GM12878 (cell line): ENCODE measurements at regions not wholly inside any gene's neighbourhood (a gene's known extent, or its start where the extent isn't known, plus 50 kb on each side); places are given as distances from the start of the nearest gene placed in this dataset.

Experiments
- ATAC-seq: fragments of 200-7000 bp; cut with Tn5 transposase; 3 replicates; pipeline ENCODE4 v1.9.1; 2020; ENCODE audit warnings: mild to moderate bottlenecking, moderate library complexity
- BruUV-seq: library from RNA; stranded (reverse); fragments of 400-500 nt; replicated peaks from 2 replicates; lab custom pipeline; 2021; lab: Mats Ljungman, UMichigan
- CTCF ChIA-PET: fragments of 300-600 bp; sonication (Branson Sonifier 250); formaldehyde crosslinking; extraction: SDS; loops from one replicate; lab custom pipeline; 2021; ENCODE audit warnings: inconsistent platforms; lab: Yijun Ruan, JAX
- POLR2A ChIA-PET: fragments of 350-600 bp; formaldehyde crosslinking; extraction: SDS; loops from one replicate; lab custom pipeline; 2021; ENCODE audit warnings: inconsistent platforms; lab: Charles Lee
- RAD21 ChIA-PET: fragments of 300-600 bp; sonication (Branson Sonifier 250); formaldehyde crosslinking; loops from one replicate; lab custom pipeline; 2023; ENCODE audit warnings: antibody characterized with exemption; ENCODE audit not compliant: unreplicated experiment; lab: Charles Lee
- SMC1A ChIA-PET: fragments of 300-600 bp; sonication (Branson Sonifier 250); formaldehyde crosslinking; loops from one replicate; lab custom pipeline; 2023; ENCODE audit not compliant: unreplicated experiment, uncharacterized antibody; lab: Charles Lee
- DNase-seq: peaks from one replicate; pipeline ENCODE4 v3.0.0-alpha.2; 2011; ENCODE audit warnings: low read depth, low spot score
- FAIRE-seq: peaks from 3 replicates; lab custom pipeline; 2011; peaks lifted over from hg19 to GRCh38; lab: Jason Lieb, UNC
- H2AFZ ChIP-seq: 2 replicates; pipeline ENCODE4 v1.6.0; 2011; ENCODE audit warnings: low read depth, low read length, control low read depth; ENCODE audit not compliant: control insufficient read depth
- H3K27ac ChIP-seq: 2 replicates; pipeline ENCODE4 v1.5.1; 2011; ENCODE audit warnings: control low read depth; ENCODE audit not compliant: control insufficient read depth, insufficient read depth
- H3K27me3 ChIP-seq, 2 experiments: replicated peaks in 1 of 2; 2 replicates each; pipeline versions ENCODE4 v1.6.0 to v1.6.1; 2011; ENCODE audit warnings: low read length in 1 of 2; ENCODE audit not compliant: control insufficient read depth in 2 of 2, insufficient read depth in 2 of 2
- H3K36me3 ChIP-seq, 2 experiments: 2 replicates each; pipeline ENCODE4 v1.5.1; 2011; ENCODE audit warnings: low read length in 1 of 2; ENCODE audit not compliant: control insufficient read depth in 2 of 2, insufficient read depth in 2 of 2
- H3K4me1 ChIP-seq: 2 replicates; pipeline ENCODE4 v1.6.1; 2011; ENCODE audit warnings: mild to moderate bottlenecking, low read length, moderate library complexity, mixed read lengths; ENCODE audit not compliant: control insufficient read depth, insufficient read depth
- H3K4me2 ChIP-seq: 2 replicates; pipeline ENCODE4 v1.6.0; 2011; ENCODE audit warnings: control low read depth; ENCODE audit not compliant: control insufficient read depth, insufficient read depth
- H3K4me3 ChIP-seq: fragments of 200-600 bp; sonication (generic); 2 replicates; pipeline ENCODE4 v1.5.1; 2016
- H3K79me2 ChIP-seq: 2 replicates; pipeline ENCODE4 v1.6.0; 2011; ENCODE audit warnings: low read length; ENCODE audit not compliant: control insufficient read depth, insufficient read depth
- H3K9ac ChIP-seq: 2 replicates; pipeline ENCODE4 v1.8.0; 2011; ENCODE audit warnings: low read length, control low read depth, mixed read lengths; ENCODE audit not compliant: control insufficient read depth, insufficient read depth
- H3K9me3 ChIP-seq: replicated peaks from 3 replicates; pipeline ENCODE4 v1.5.1; 2011; ENCODE audit warnings: mild to moderate bottlenecking, low read length; ENCODE audit not compliant: control insufficient read depth, insufficient read depth
- H4K20me1 ChIP-seq: 2 replicates; pipeline ENCODE4 v1.6.0; 2011; ENCODE audit not compliant: control insufficient read depth, insufficient read depth
- CHD1 ChIP-seq: IDR thresholded peaks from 2 replicates; pipeline ENCODE4 v1.6.1; 2012; ENCODE audit warnings: low read depth, low read length, improper control_type of control experiment
- JUND ChIP-seq: IDR thresholded peaks from 2 replicates; pipeline ENCODE4 v1.6.1; 2012; ENCODE audit warnings: low read depth, mild to moderate bottlenecking, low read length, improper control_type of control experiment, moderate library complexity
- POLR2AphosphoS2 ChIP-seq: IDR thresholded peaks from 2 replicates; pipeline ENCODE4 v1.6.1; 2011; ENCODE audit warnings: low read depth, mild to moderate bottlenecking, low read length, improper control_type of control experiment, moderate library complexity
- RFX5 ChIP-seq: IDR thresholded peaks from 2 replicates; pipeline ENCODE4 v1.6.1; 2011; ENCODE audit warnings: low read depth, low read length, improper control_type of control experiment
- RUNX3 ChIP-seq: IDR thresholded peaks from 2 replicates; pipeline ENCODE4 v1.6.1; 2012; ENCODE audit warnings: low read length, inconsistent platforms
- SREBF1 ChIP-seq: IDR thresholded peaks from 2 replicates; pipeline ENCODE4 v1.6.1; 2012; ENCODE audit warnings: mild to moderate bottlenecking, low read length
- WGBS: methylation state at CpG from one replicate; pipeline ENCODE4 v1.1.6; 2016; ENCODE audit warnings: low lambda C conversion rate; ENCODE audit not compliant: insufficient replicate concordance, insufficient coverage; ENCODE audit errors: missing lambda C conversion rate; 5-methylcytosine and 5-hydroxymethylcytosine counted together
- in situ Hi-C: fragments of 300-500 bp; cut with MboI; formaldehyde crosslinking; loops from 9 replicates; pipeline ENCODE4 v1.14.3; 2018; ENCODE audit warnings: mixed read lengths
- intact Hi-C: fragments of 100-400 bp; cut with micrococcal nuclease; formaldehyde crosslinking; loops from one replicate; pipeline ENCODE4 v1.14.2; 2022; ENCODE audit not compliant: unreplicated experiment
- TF ChIP-seq, protein P1 (sequence below): fragments of 150-350 bp; IDR thresholded peaks from 2 replicates; pipeline ENCODE4 v1.6.1; 2016; ENCODE audit warnings: low read depth, low read length
- TF ChIP-seq, protein P2 (sequence below): fragments of 450-650 bp; IDR thresholded peaks from 2 replicates; pipeline ENCODE4 v1.6.1; 2016; ENCODE audit warnings: mild to moderate bottlenecking
- TF ChIP-seq, protein P3 (sequence below): fragments of 450-650 bp; formaldehyde crosslinking; IDR thresholded peaks from 2 replicates; pipeline ENCODE4 v1.5.0; 2022; ENCODE audit warnings: mild to moderate bottlenecking, missing genetic modification characterization

DNA sequence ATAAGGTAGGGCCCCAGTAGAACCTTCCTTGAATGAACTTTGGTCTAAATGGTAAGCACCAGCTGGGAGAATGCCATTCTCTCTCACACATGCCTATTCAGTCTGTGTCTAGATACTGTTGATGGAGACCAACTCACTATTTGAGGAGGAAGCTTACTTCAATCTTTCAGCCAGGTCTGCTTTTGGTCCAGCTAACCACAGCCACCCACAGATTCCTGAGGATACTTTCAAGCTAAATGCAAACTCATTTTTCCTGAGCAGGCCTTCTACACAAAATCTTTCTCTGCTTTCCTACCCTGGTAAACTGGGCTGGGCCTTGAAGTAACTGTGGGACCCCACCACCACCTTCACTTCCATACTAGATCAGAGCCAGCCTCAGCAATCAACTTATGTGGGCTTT lies 76.9 kb upstream of the KLF3 start:
- TF ChIP-seq RUNX3 = peak; percentile 24; the same call in 1 of the 2 replicates
- TF ChIP-seq, protein P1, sequence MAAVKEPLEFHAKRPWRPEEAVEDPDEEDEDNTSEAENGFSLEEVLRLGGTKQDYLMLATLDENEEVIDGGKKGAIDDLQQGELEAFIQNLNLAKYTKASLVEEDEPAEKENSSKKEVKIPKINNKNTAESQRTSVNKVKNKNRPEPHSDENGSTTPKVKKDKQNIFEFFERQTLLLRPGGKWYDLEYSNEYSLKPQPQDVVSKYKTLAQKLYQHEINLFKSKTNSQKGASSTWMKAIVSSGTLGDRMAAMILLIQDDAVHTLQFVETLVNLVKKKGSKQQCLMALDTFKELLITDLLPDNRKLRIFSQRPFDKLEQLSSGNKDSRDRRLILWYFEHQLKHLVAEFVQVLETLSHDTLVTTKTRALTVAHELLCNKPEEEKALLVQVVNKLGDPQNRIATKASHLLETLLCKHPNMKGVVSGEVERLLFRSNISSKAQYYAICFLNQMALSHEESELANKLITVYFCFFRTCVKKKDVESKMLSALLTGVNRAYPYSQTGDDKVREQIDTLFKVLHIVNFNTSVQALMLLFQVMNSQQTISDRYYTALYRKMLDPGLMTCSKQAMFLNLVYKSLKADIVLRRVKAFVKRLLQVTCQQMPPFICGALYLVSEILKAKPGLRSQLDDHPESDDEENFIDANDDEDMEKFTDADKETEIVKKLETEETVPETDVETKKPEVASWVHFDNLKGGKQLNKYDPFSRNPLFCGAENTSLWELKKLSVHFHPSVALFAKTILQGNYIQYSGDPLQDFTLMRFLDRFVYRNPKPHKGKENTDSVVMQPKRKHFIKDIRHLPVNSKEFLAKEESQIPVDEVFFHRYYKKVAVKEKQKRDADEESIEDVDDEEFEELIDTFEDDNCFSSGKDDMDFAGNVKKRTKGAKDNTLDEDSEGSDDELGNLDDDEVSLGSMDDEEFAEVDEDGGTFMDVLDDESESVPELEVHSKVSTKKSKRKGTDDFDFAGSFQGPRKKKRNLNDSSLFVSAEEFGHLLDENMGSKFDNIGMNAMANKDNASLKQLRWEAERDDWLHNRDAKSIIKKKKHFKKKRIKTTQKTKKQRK = no peak
- no peaks in the 10 kb centered on the region for H3K79me2 ChIP-seq
- ATAC-seq = no peak
- no peaks in the 10 kb centered on the region; a peak in 1 of 4 replicates for H3K27me3 ChIP-seq
- no peak overlapping the region for H3K9ac ChIP-seq
- H3K4me1 ChIP-seq = no peaks in the 10 kb centered on the region
- intact Hi-C loops = no loop called here
- no peaks in the 10 kb centered on the region for H3K9me3 ChIP-seq
- in situ Hi-C loops = no loop called here
- no peak for FAIRE-seq
- ChIA-PET SMC1A (interaction anchor here (0.6 kb wide), 1 partner anchor 36 kb away, joined by 3 read pairs; no protein-coding TSS in a partner anchor), RAD21 (no interaction called here), CTCF (interaction anchor here (0.5 to 1.0 kb wide), 2 partner anchors 11 to 406 kb away, joined by 3 read pairs; no protein-coding TSS in a partner anchor), POLR2A (no interaction called here)
- H3K4me2 ChIP-seq = no peak overlapping the region
- BruUV-seq = no TSS peak
- no peak overlapping the region for H3K27ac ChIP-seq
- H4K20me1 ChIP-seq = no peaks in the 10 kb centered on the region
- no peak overlapping the region for H2AFZ ChIP-seq
- no peaks in the 10 kb centered on the region for H3K36me3 ChIP-seq
- DNase-seq = no peak
- no peak overlapping the region for H3K4me3 ChIP-seq

DNA sequence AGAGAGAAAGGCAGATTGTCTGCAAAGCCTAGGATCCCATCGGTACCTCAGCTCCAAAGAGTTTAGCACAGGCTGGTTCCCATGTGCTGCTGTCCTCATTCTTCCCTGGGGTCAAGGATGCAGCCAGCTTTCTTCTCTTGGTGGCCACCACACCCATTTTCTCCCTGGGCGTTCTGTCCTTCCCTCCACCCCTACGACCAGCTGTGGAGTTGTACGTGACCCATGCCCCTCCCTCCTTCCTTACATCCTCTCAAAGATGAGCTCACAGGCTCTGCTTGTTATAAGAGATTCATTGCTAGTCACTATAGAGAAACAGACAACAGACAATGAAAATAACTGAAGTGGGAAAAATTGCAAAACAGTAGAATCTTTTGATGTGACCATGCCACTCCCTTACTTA lies 74.0 kb upstream of the KLF3 start:
- DNase-seq (no peak), ATAC-seq (no peak), FAIRE-seq (no peak)
- Histone ChIP-seq H3K27ac (no peak overlapping the region), H3K4me3 (no peak overlapping the region), H3K79me2 (no peaks in the 10 kb centered on the region), H3K27me3 (no peaks in the 10 kb centered on the region; a peak in 1 of 4 replicates), H3K9ac (no peak overlapping the region), H2AFZ (no peak overlapping the region), H3K4me2 (no peak overlapping the region), H3K36me3 (no peaks in the 10 kb centered on the region), H4K20me1 (no peaks in the 10 kb centered on the region), H3K9me3 (no peaks in the 10 kb centered on the region), H3K4me1 (no peaks in the 10 kb centered on the region)
- ChIA-PET RAD21 (interaction anchor here (0.6 kb wide), 1 partner anchor 97 kb away, joined by 3 read pairs; no protein-coding TSS in a partner anchor), POLR2A (interaction anchor here (0.6 kb wide), 2 partner anchors 12 to 87 kb away, joined by 4 to 7 read pairs; no protein-coding TSS in a partner anchor), CTCF (interaction anchor here (0.7 kb wide), 1 partner anchor 85 kb away, joined by 3 read pairs; no protein-coding TSS in a partner anchor), SMC1A (interaction anchor here (0.7 kb wide), 1 partner anchor 8 kb away, joined by 3 read pairs; no protein-coding TSS in a partner anchor)
- intact Hi-C loops (no loop called here), in situ Hi-C loops (no loop called here)
- WGBS = 48% methylated on average over 4 of the region's 4 CpGs
- no TSS peak for BruUV-seq
- no peak for TF ChIP-seq RUNX3
- no peak for TF ChIP-seq RFX5
- no peak for TF ChIP-seq JUND
- TF ChIP-seq SREBF1 = no peak
- no peak for TF ChIP-seq POLR2AphosphoS2
- TF ChIP-seq, protein P2, sequence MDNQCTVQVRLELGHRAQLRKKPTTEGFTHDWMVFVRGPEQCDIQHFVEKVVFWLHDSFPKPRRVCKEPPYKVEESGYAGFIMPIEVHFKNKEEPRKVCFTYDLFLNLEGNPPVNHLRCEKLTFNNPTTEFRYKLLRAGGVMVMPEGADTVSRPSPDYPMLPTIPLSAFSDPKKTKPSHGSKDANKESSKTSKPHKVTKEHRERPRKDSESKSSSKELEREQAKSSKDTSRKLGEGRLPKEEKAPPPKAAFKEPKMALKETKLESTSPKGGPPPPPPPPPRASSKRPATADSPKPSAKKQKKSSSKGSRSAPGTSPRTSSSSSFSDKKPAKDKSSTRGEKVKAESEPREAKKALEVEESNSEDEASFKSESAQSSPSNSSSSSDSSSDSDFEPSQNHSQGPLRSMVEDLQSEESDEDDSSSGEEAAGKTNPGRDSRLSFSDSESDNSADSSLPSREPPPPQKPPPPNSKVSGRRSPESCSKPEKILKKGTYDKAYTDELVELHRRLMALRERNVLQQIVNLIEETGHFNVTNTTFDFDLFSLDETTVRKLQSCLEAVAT = no peak
- TF ChIP-seq CHD1 = no peak
- TF ChIP-seq, protein P3, sequence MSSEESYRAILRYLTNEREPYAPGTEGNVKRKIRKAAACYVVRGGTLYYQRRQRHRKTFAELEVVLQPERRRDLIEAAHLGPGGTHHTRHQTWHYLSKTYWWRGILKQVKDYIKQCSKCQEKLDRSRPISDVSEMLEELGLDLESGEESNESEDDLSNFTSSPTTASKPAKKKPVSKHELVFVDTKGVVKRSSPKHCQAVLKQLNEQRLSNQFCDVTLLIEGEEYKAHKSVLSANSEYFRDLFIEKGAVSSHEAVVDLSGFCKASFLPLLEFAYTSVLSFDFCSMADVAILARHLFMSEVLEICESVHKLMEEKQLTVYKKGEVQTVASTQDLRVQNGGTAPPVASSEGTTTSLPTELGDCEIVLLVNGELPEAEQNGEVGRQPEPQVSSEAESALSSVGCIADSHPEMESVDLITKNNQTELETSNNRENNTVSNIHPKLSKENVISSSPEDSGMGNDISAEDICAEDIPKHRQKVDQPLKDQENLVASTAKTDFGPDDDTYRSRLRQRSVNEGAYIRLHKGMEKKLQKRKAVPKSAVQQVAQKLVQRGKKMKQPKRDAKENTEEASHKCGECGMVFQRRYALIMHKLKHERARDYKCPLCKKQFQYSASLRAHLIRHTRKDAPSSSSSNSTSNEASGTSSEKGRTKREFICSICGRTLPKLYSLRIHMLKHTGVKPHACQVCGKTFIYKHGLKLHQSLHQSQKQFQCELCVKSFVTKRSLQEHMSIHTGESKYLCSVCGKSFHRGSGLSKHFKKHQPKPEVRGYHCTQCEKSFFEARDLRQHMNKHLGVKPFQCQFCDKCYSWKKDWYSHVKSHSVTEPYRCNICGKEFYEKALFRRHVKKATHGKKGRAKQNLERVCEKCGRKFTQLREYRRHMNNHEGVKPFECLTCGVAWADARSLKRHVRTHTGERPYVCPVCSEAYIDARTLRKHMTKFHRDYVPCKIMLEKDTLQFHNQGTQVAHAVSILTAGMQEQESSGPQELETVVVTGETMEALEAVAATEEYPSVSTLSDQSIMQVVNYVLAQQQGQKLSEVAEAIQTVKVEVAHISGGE (CRISPR knock-in tag) = no peak
